Fibroblast of lung (primary cell): ENCODE measurements at regions not wholly inside any gene's neighbourhood (a gene's known extent, or its start where the extent isn't known, plus 50 kb on each side); places are given as distances from the start of the nearest gene placed in this dataset.

Experiments used
- DNase-seq, 2 donors: peaks; one replicate each; pipeline versions ENCODE4 v3.0.0 to v3.0.0-alpha.2; 2010; ENCODE audit warnings: low read depth in 2 of 2
- H2AFZ ChIP-seq: 2 replicates; pipeline ENCODE4 v1.5.1; 2012; ENCODE audit warnings: low read length, control low read depth, inconsistent platforms
- H3K27ac ChIP-seq: 2 replicates; pipeline ENCODE4 v1.5.1; 2011; ENCODE audit warnings: low read length, control low read depth; ENCODE audit not compliant: insufficient read depth
- H3K27me3 ChIP-seq: 2 replicates; pipeline ENCODE4 v1.5.1; 2011; ENCODE audit warnings: mild to moderate bottlenecking, low read length; ENCODE audit not compliant: control insufficient read depth, insufficient read depth
- H3K36me3 ChIP-seq: 2 replicates; pipeline ENCODE4 v1.5.1; 2011; ENCODE audit warnings: low read length; ENCODE audit not compliant: control insufficient read depth, insufficient read depth
- H3K4me1 ChIP-seq: 2 replicates; pipeline ENCODE4 v1.5.1; 2011; ENCODE audit warnings: low read length; ENCODE audit not compliant: control insufficient read depth, insufficient read depth; ENCODE audit errors: extremely low read depth
- H3K4me2 ChIP-seq: 2 replicates; pipeline ENCODE4 v1.5.1; 2011; ENCODE audit warnings: low read length, control low read depth; ENCODE audit not compliant: insufficient read depth; ENCODE audit errors: extremely low read depth
- H3K4me3 ChIP-seq, 4 experiments: fragments of 200-600 bp in 1 of 4; sonication (generic) in 1 of 4; replicated peaks in 1 of 4; 2 replicates each; pipeline ENCODE4 v1.5.1; 2011 to 2016; ENCODE audit warnings: low read length in 4 of 4, low read depth in 3 of 4, mild to moderate bottlenecking in 3 of 4, control low read depth in 2 of 4, inconsistent platforms in 1 of 4, mixed read lengths in 1 of 4; ENCODE audit not compliant: insufficient read depth in 1 of 4; ENCODE audit errors: control extremely low read depth in 1 of 4
- H3K79me2 ChIP-seq: 2 replicates; pipeline ENCODE4 v1.5.1; 2012; ENCODE audit warnings: mild to moderate bottlenecking, low read length, inconsistent platforms; ENCODE audit not compliant: control insufficient read depth, insufficient read depth
- H3K9ac ChIP-seq: 2 replicates; pipeline ENCODE4 v1.5.1; 2011; ENCODE audit warnings: mild to moderate bottlenecking, low read length, control low read depth; ENCODE audit not compliant: insufficient read depth
- H3K9me3 ChIP-seq: 2 replicates; pipeline ENCODE4 v1.5.1; 2012; ENCODE audit warnings: low read depth, low read length; ENCODE audit not compliant: control insufficient read depth, insufficient read depth
- H4K20me1 ChIP-seq: 2 replicates; pipeline ENCODE4 v1.5.1; 2011; ENCODE audit warnings: low read length; ENCODE audit not compliant: control insufficient read depth, insufficient read depth; ENCODE audit errors: extremely low read depth
- CTCF ChIP-seq, 2 donors: IDR thresholded peaks in 1 of 2; conservative IDR thresholded peaks in 1 of 2; 1 replicate in 1 of 2; 2 replicates in 1 of 2; pipeline ENCODE4 v1.5.1; 2011 to 2012; ENCODE audit warnings: low read length in 2 of 2, control low read depth in 1 of 2, inconsistent platforms in 1 of 2, low read depth in 1 of 2, mild to moderate bottlenecking in 1 of 2
- EZH2 ChIP-seq: IDR thresholded peaks from 2 replicates; pipeline ENCODE4 v1.5.1; 2012; ENCODE audit warnings: low read length, control low read depth, mild to moderate bottlenecking; ENCODE audit errors: missing control alignments

GRCh38 chr18:41128545-41128944 is 826.5 kb upstream of the PIK3C3 start:
- H3K4me2 ChIP-seq = no peak overlapping the region
- no peaks in the 10 kb centered on the region for H4K20me1 ChIP-seq
- H3K27me3 ChIP-seq = no peaks in the 10 kb centered on the region
- no peaks in the 10 kb centered on the region for H3K9me3 ChIP-seq
- no peak overlapping the region for H3K27ac ChIP-seq
- H3K79me2 ChIP-seq = no peaks in the 10 kb centered on the region
- DNase-seq = peak; percentile 49 to 67
- H3K4me1 ChIP-seq = no peaks in the 10 kb centered on the region
- H2AFZ ChIP-seq = no peak overlapping the region
- H3K9ac ChIP-seq = no peak overlapping the region
- H3K36me3 ChIP-seq = no peaks in the 10 kb centered on the region
- H3K4me3 ChIP-seq = no peak overlapping the region
- no peak for TF ChIP-seq CTCF (conservative IDR thresholded peaks at IDR 0.05 in 1 of 2, IDR thresholded peaks at IDR 0.05 in 1 of 2; ENCODE audit: low read depth in 1 of 2, low read length in 2 of 2)
- TF ChIP-seq EZH2 = no peak

GRCh38 chr18:41128126-41128525 is 826.9 kb upstream of the PIK3C3 start:
- H4K20me1 ChIP-seq = no peaks in the 10 kb centered on the region
- DNase-seq = peak in 1 of 2 donors; percentile 30
- H3K4me2 ChIP-seq = no peak overlapping the region
- no peak overlapping the region for H3K9ac ChIP-seq
- no peak overlapping the region for H3K27ac ChIP-seq
- no peaks in the 10 kb centered on the region for H3K4me1 ChIP-seq
- no peak overlapping the region for H2AFZ ChIP-seq
- no peak overlapping the region for H3K4me3 ChIP-seq
- TF ChIP-seq CTCF (conservative IDR thresholded peaks at IDR 0.05 in 1 of 2, IDR thresholded peaks at IDR 0.05 in 1 of 2; ENCODE audit: low read depth in 1 of 2, low read length in 2 of 2) (no peak), EZH2 (no peak)
- no peaks in the 10 kb centered on the region for H3K36me3 ChIP-seq
- no peaks in the 10 kb centered on the region for H3K27me3 ChIP-seq
- H3K79me2 ChIP-seq = no peaks in the 10 kb centered on the region
- H3K9me3 ChIP-seq = no peaks in the 10 kb centered on the region

GRCh38 chr18:41126541-41127235 is 828.3 kb upstream of the PIK3C3 start:
- Histone ChIP-seq H4K20me1 (no peaks in the 10 kb centered on the region), H3K9ac (no peak overlapping the region), H2AFZ (no peak overlapping the region), H3K4me2 (no peak overlapping the region), H3K36me3 (no peaks in the 10 kb centered on the region), H3K27ac (peak overlapping the region; percentile 4), H3K9me3 (no peaks in the 10 kb centered on the region), H3K4me3 (no peak overlapping the region), H3K79me2 (no peaks in the 10 kb centered on the region), H3K4me1 (no peaks in the 10 kb centered on the region), H3K27me3 (no peaks in the 10 kb centered on the region)
- DNase-seq = peak; percentile 56 to 91
- TF ChIP-seq EZH2 = no peak
- no peak for TF ChIP-seq CTCF (conservative IDR thresholded peaks at IDR 0.05 in 1 of 2, IDR thresholded peaks at IDR 0.05 in 1 of 2; ENCODE audit: low read depth in 1 of 2, low read length in 2 of 2)
